ENCODE measurements at regions not wholly inside any gene's neighbourhood (a gene's known extent, or its start where the extent isn't known, plus 50 kb on each side); places are given as distances from the start of the nearest gene placed in this dataset.

DNA sequence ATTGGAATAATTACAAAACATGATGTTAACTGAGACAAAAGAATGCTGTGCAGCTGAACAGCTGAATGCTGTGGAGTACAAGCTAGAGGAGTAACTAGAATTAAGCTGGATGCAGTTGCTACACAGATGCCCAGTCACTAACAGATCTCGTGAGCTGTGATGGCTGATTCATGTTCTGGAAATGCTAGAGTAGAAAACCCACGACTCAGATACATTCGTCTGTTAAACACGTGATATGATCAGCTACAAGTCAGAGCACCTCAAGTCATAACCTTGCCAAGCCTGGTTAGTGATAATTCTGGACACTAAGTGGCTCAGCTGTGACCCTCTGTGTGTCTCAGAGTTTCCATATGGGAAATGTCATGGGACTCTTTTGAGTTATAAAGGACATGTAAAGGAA, 89.7 kb upstream of the ESRRG start:
- TF ChIP-seq, protein P1, sequence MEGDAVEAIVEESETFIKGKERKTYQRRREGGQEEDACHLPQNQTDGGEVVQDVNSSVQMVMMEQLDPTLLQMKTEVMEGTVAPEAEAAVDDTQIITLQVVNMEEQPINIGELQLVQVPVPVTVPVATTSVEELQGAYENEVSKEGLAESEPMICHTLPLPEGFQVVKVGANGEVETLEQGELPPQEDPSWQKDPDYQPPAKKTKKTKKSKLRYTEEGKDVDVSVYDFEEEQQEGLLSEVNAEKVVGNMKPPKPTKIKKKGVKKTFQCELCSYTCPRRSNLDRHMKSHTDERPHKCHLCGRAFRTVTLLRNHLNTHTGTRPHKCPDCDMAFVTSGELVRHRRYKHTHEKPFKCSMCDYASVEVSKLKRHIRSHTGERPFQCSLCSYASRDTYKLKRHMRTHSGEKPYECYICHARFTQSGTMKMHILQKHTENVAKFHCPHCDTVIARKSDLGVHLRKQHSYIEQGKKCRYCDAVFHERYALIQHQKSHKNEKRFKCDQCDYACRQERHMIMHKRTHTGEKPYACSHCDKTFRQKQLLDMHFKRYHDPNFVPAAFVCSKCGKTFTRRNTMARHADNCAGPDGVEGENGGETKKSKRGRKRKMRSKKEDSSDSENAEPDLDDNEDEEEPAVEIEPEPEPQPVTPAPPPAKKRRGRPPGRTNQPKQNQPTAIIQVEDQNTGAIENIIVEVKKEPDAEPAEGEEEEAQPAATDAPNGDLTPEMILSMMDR (IDR thresholded peaks at IDR 0.05; ENCODE audit: low read depth, low read length): no peak
- no peak for TF ChIP-seq EZH2phosphoT487 (IDR thresholded peaks at IDR 0.05; ENCODE audit: low read depth)

Data from OCI-LY3 (cell line).